Testis (tissue), 2 donors: ENCODE measurements at regions not wholly inside any gene's neighbourhood (a gene's known extent, or its start where the extent isn't known, plus 50 kb on each side); places are given as distances from the start of the nearest gene placed in this dataset.

Source experiments
- CTCF ChIP-seq, 3 experiments: fragments of 450-650 bp in 2 of 3; fragments of 200-600 bp in 1 of 3; sonication (generic) in 1 of 3; IDR thresholded peaks; one replicate each; pipeline ENCODE4 v1.5.1; 2016 to 2019; ENCODE audit warnings: antibody characterized with exemption in 3 of 3, mild to moderate bottlenecking in 2 of 3, moderate library complexity in 1 of 3
- POLR2A ChIP-seq: fragments of 450-650 bp; IDR thresholded peaks from one replicate; pipeline ENCODE4 v1.6.1; 2017; ENCODE audit warnings: antibody characterized with exemption, mild to moderate bottlenecking, moderate library complexity

GRCh38 chr10:105598207-105598606, 957.1 kb downstream of the SORCS3 start:
- TF ChIP-seq CTCF (IDR thresholded peaks at IDR 0.05): no peak
- no peak for TF ChIP-seq POLR2A
